ENCODE measurements at regions not wholly inside any gene's neighbourhood (a gene's known extent, or its start where the extent isn't known, plus 50 kb on each side); places are given as distances from the start of the nearest gene placed in this dataset.
"Not testable (repeated sequence)": the region's sequence is repeated elsewhere in the genome, so short reads cannot be mapped to it uniquely, and the experiment has no call there.

DNA sequence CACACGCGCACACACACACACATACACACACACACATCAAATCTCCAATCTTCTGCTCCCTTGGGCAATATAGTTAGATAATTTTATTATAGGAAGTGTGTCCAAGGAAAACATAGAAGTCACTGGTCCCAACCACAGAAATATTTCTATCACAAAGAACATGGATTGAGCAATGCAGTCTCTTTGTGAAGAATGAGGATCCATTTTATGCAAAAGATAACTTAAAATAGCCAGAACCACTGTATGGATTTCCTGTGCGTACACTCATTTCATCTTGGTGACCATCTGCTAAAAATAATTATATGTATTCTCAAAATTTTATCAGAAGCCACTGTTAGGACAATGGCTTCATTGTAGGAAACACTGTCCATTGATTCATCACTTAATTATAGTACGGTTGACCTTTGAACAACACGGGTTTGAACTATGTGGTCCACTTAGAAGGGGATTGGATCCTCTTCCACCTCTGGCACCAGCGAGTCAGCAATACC is 169.6 kb upstream of the MXRA5 start:
- DNase-seq (ENCODE audit: low read depth), result peak; percentile 83
- TF ChIP-seq, protein P1, sequence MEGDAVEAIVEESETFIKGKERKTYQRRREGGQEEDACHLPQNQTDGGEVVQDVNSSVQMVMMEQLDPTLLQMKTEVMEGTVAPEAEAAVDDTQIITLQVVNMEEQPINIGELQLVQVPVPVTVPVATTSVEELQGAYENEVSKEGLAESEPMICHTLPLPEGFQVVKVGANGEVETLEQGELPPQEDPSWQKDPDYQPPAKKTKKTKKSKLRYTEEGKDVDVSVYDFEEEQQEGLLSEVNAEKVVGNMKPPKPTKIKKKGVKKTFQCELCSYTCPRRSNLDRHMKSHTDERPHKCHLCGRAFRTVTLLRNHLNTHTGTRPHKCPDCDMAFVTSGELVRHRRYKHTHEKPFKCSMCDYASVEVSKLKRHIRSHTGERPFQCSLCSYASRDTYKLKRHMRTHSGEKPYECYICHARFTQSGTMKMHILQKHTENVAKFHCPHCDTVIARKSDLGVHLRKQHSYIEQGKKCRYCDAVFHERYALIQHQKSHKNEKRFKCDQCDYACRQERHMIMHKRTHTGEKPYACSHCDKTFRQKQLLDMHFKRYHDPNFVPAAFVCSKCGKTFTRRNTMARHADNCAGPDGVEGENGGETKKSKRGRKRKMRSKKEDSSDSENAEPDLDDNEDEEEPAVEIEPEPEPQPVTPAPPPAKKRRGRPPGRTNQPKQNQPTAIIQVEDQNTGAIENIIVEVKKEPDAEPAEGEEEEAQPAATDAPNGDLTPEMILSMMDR (conservative IDR thresholded peaks at IDR 0.05; ENCODE audit: control insufficient read depth, insufficient read depth, low read depth, low read length), result no peak
- H3K4me3 ChIP-seq (ENCODE audit: control insufficient read depth, low read depth, low read length), result no peak overlapping the region

DNA sequence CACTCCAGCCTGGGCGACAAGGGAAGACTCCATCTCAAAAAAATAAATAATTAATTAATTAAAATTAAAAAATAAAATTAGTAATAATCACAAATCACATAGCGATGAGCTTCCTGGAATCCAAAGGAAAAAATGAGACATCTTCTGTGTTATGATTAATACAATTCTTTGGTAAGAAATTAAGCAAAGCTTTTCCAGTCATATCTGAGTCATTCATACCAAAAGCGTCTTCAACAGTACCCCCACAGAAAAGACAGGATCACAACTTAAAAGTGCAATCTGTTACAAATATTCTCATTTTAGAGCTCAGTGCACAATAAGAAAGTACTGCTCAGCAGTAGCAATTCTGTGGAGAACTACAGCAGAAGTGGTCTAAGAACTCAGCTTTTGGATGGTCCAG is 168.5 kb upstream of the MXRA5 start:
- peak; percentile 79 for DNase-seq (ENCODE audit: low read depth)
- TF ChIP-seq, protein P1 (conservative IDR thresholded peaks at IDR 0.05; ENCODE audit: control insufficient read depth, insufficient read depth, low read depth, low read length), result no peak
- H3K4me3 ChIP-seq (ENCODE audit: control insufficient read depth, low read depth, low read length), result no peak overlapping the region

DNA sequence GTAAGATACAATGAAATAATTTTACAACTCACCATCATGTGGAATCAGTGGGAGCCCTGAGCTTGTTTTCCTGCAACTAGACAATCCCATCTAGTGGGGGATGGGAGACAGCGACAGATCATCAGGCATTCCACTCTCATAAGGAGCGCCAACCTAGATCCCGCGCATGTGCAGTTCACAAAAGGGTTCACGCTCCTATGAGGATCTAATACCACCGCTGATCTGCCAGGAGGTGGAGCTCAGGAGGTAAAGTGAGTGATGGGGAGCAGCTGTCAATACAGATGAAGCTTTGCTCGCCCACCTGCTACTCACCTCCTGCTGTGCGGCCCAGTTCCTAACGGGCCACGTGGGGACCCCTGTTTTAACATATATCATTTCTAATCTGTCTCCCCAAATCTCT is 165.7 kb upstream of the MXRA5 start:
- DNase-seq (ENCODE audit: low read depth); H3K4me3 ChIP-seq (ENCODE audit: control insufficient read depth, low read depth, low read length): not testable (repeated sequence)

DNA sequence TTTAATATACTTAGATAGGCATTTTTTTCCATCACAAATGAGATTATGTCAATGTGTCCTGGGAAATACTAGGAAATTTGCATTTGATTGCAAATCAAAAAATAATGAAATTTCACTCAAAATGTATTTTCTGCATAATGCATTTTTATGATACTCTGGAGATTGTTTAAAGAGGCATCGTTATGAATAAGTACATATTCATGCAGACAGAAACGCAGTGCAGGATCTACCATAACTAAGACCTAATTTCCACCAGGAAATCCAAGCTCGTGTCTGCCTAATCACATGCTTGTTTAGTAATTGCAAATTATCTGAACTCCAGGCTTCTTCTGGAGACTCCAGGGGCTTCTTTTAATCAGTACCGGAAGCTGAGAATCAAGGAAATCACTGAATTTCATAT is 163.5 kb upstream of the MXRA5 start:
- no peak overlapping the region for H3K4me3 ChIP-seq (ENCODE audit: control insufficient read depth, low read depth, low read length)
- TF ChIP-seq, protein P1 (conservative IDR thresholded peaks at IDR 0.05; ENCODE audit: control insufficient read depth, insufficient read depth, low read depth, low read length), result no peak
- DNase-seq (ENCODE audit: low read depth), result no peak

DNA sequence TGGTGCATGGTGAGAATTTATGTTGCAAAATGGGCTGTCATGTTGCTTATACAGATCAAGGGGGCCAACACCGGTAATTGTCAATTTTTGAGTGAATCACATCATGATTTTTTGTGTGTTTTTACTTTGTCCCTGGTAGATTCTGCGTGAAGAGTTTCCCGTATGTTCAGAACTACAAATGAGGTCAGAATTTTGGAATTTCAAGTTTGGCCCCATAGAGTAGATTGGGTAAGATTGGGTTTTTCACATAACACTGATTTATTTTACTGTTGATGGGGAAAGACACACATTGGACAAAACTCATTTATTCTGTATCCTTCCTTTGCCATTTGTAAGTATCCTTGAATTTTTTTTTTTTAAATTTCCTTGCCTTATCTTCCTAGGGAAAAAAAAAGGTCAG is 158.5 kb upstream of the MXRA5 start:
- TF ChIP-seq, protein P1 (conservative IDR thresholded peaks at IDR 0.05; ENCODE audit: control insufficient read depth, insufficient read depth, low read depth, low read length), result no peak
- DNase-seq (ENCODE audit: low read depth), result peak; percentile 53
- H3K4me3 ChIP-seq (ENCODE audit: control insufficient read depth, low read depth, low read length), result no peak overlapping the region

DNA sequence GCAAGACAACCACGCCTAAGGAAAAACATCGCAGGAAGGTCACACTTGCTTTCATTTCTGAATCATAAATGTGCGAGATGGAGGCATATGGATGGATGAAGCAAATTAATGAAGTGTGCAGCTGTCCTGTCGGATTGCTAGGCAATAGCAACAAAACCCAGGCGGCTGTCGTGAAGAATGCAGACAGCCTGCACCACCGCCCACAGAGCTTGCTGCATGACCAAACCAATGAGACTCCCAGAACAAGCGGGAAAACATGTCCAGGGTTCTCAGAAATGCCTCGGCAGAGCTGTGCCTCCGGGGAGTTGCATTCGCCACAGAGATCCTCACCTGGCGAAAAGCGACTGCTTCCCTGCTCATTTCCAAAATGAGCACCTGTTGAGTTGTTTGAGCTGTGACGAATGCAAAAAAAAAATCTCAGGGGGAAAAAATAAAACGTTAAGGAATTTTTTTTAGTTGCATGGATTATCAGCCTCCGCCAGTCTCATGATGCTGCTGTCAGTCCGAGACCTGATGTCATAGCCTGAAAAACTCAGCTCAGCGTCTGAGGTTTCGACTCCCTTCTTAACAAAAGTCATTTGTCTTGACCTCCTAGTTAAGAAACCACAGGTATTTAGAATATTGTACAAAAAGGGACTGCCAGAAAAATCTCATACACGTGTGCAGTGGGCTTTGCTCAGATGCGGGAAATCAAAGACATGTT is 155.5 kb upstream of the MXRA5 start:
- no peak overlapping the region for H3K4me3 ChIP-seq (ENCODE audit: control insufficient read depth, low read depth, low read length)
- DNase-seq (ENCODE audit: low read depth), result peak; percentile 50
- TF ChIP-seq, protein P1 (conservative IDR thresholded peaks at IDR 0.05; ENCODE audit: control insufficient read depth, insufficient read depth, low read depth, low read length), result no peak

DNA sequence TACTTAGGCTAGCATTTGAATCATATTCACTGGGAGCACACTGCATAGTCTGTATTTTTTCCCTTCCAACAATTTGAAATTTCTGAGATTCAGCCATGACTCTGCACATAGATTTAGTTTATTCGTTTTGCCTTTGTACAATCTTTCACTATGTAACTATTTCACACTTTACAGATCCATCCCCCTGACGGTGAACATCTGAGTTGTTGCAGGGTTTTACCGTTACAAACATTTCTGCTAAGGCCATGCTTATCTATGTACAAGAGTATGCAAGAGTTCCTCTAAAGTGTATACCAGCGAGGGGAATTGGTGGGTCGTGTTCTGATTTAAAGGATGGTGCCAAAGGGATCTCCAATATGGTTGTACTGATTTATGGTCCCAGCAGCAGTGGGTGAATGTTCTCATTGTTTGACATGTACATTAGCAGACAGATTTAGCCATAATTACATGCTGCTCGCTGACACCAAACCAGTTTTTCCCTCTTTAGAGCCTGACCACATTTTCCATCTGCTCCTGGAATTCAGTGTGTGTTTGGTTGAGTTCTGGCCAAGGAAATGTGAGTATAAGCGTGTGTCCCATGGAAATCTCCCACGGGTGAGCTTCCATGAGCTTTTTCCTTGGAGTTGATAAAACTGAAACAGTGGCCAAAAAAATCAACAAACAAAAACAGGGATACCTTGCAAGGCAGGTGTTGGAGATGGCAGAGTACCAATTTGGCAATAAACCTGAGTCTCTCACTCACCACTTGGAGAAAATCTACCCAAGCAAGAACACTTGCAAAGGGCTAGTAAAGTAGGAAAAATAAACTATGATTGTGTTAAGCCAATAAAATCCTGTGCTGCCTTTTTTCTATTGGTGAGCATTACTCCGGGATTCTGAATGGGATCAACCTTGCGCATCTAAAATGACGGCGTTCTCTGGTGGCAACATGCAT is 149.7 kb upstream of the MXRA5 start:
- DNase-seq (ENCODE audit: low read depth); H3K4me3 ChIP-seq (ENCODE audit: control insufficient read depth, low read depth, low read length): not testable (repeated sequence)
